ENCODE measurements at regions not wholly inside any gene's neighbourhood (a gene's known extent, or its start where the extent isn't known, plus 50 kb on each side); places are given as distances from the start of the nearest gene placed in this dataset.
"Not testable (repeated sequence)": the region's sequence is repeated elsewhere in the genome, so short reads cannot be mapped to it uniquely, and the experiment has no call there.

GRCh38 chr2:220601674-220602073, 970.4 kb downstream of the EPHA4 start:
- ChIA-PET POLR2A (interaction anchor here (0.7 kb wide), 1 partner anchor 10 kb away, joined by 4 read pairs; no protein-coding TSS in a partner anchor), CTCF (no interaction called here)
- H3K27ac Mint-ChIP-seq: no peak overlapping the region
- H3K9me3 Mint-ChIP-seq (ENCODE audit: low read depth): peaks cover 2% of the 10 kb centered on the region
- H3K4me3 Mint-ChIP-seq: no peak overlapping the region
- DNase-seq (no peak), ATAC-seq (no peak)
- no peaks in the 10 kb centered on the region for H3K36me3 Mint-ChIP-seq (ENCODE audit: low read depth)
- intact Hi-C loops (cut with DNase I, micrococcal nuclease): no loop called here
- H3K27me3 Mint-ChIP-seq: peaks cover 5% of the 10 kb centered on the region
- H3K4me1 Mint-ChIP-seq: no peaks in the 10 kb centered on the region

GRCh38 chr2:220613004-220613403, 959.1 kb downstream of the EPHA4 start:
- CTCF ChIA-PET; H3K4me1 Mint-ChIP-seq; DNase-seq; POLR2A ChIA-PET; ATAC-seq; H3K36me3 Mint-ChIP-seq (ENCODE audit: low read depth); H3K4me3 Mint-ChIP-seq; H3K27me3 Mint-ChIP-seq; H3K9me3 Mint-ChIP-seq (ENCODE audit: low read depth); intact Hi-C loops (cut with DNase I, micrococcal nuclease); H3K27ac Mint-ChIP-seq: not testable (repeated sequence)

DNA sequence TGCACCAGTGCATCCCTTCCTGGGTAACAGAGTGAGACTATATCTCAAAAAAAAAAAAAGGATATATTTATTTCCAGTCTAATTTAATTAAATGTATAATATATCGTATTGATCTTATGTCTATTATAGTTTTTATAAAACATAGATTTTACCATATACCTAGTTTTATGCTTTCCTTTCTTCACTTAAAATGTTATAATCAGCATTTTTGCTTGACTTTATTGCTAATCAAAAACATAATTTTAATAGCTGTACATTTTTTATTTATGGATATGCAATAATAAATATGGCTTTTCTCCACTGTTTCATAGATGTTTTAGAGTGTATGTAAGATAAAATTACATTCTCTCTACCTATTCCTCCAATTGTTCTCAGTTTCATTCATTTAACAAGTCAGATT, 958.0 kb downstream of the EPHA4 start:
- Mint-ChIP-seq H3K9me3 (ENCODE audit: low read depth) (no peaks in the 10 kb centered on the region), H3K4me1 (no peaks in the 10 kb centered on the region), H3K27ac (no peak overlapping the region), H3K4me3 (no peak overlapping the region), H3K36me3 (ENCODE audit: low read depth) (no peaks in the 10 kb centered on the region), H3K27me3 (peaks cover 5% of the 10 kb centered on the region)
- ATAC-seq (no peak), DNase-seq (no peak)
- CTCF ChIA-PET: no interaction called here
- POLR2A ChIA-PET: no interaction called here
- intact Hi-C loops (cut with DNase I, micrococcal nuclease): no loop called here

- Mint-ChIP-seq H3K4me3 (no peak overlapping the region), H3K27ac (no peak overlapping the region), H3K9me3 (ENCODE audit: low read depth) (no peaks in the 10 kb centered on the region), H3K4me1 (no peaks in the 10 kb centered on the region), H3K27me3 (peaks cover 6% of the 10 kb centered on the region), H3K36me3 (ENCODE audit: low read depth) (no peaks in the 10 kb centered on the region)
- no peak for ATAC-seq
- CTCF ChIA-PET: no interaction called here
- DNase-seq: no peak
- POLR2A ChIA-PET: no interaction called here
- intact Hi-C loops (cut with DNase I, micrococcal nuclease): no loop called here
These were observed 952.4 kb downstream of the EPHA4 start for GRCh38 chr2:220619525-220620220.

- intact Hi-C loops (cut with DNase I, micrococcal nuclease): no loop called here
- ChIA-PET POLR2A (no interaction called here), CTCF (no interaction called here)
- ATAC-seq (no peak), DNase-seq (no peak)
- Mint-ChIP-seq H3K4me1 (no peaks in the 10 kb centered on the region), H3K4me3 (no peak overlapping the region), H3K9me3 (ENCODE audit: low read depth) (no peaks in the 10 kb centered on the region), H3K36me3 (ENCODE audit: low read depth) (no peaks in the 10 kb centered on the region), H3K27ac (no peak overlapping the region), H3K27me3 (peaks cover 2% of the 10 kb centered on the region)
These were observed 945.5 kb downstream of the EPHA4 start for GRCh38 chr2:220626603-220627002.

DNA sequence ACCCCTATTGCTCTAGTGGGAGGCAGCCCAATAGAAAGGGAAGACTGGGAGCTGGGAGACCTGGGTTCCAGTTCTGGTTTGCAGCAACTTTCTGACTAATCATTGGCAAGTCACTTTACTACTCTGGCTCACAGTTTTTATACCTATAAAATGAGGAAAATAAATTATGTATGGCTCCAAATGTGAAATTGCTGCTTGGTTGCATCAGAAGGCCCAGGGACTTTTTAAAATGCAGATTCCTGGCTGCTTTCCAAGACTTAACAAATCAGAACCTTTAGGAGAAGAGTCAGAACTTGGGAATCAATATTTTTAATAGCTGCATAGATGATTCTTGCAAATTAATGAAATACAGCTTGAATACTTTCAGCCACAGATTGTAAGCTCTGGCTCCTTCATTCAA, 943.9 kb downstream of the EPHA4 start:
- Mint-ChIP-seq H3K36me3 (ENCODE audit: low read depth) (no peaks in the 10 kb centered on the region), H3K27me3 (peaks cover 2% of the 10 kb centered on the region), H3K27ac (no peak overlapping the region), H3K9me3 (ENCODE audit: low read depth) (no peaks in the 10 kb centered on the region), H3K4me1 (no peaks in the 10 kb centered on the region), H3K4me3 (no peak overlapping the region)
- no peak for ATAC-seq
- no peak for DNase-seq
- ChIA-PET POLR2A (no interaction called here), CTCF (no interaction called here)
- intact Hi-C loops (cut with DNase I, micrococcal nuclease): no loop called here

- H3K27me3 Mint-ChIP-seq: peaks cover 5% of the 10 kb centered on the region
- no peaks in the 10 kb centered on the region for H3K36me3 Mint-ChIP-seq (ENCODE audit: low read depth)
- intact Hi-C loops (cut with DNase I, micrococcal nuclease): no loop called here
- no peak overlapping the region for H3K27ac Mint-ChIP-seq
- no peak for DNase-seq
- H3K9me3 Mint-ChIP-seq (ENCODE audit: low read depth): no peaks in the 10 kb centered on the region
- no peak overlapping the region for H3K4me3 Mint-ChIP-seq
- ATAC-seq: no peak
- H3K4me1 Mint-ChIP-seq: peaks cover 6% of the 10 kb centered on the region
- ChIA-PET CTCF (no interaction called here), POLR2A (no interaction called here)
These were observed 931.0 kb downstream of the EPHA4 start for GRCh38 chr2:220641137-220641536.

DNA sequence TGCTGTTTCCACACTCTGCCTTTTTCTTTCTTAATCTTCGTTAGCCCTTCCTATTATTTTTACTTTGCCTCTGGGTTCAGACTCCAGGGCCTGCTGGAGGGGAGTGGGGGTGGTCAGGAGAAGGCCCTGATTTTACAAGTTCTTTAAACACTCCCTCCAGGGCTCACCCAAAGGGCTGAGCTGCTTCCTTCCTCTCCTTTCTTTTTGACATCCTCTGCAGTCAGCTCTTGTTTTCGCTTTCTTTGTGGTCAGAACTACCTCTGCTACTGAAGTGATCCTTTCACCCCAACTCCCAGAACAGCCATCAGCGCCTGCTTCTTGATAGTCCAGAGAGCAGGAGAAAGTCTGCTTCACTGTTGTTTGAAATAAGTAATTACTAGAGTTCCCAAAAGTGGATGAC, 925.7 kb downstream of the EPHA4 start:
- ATAC-seq (no peak), DNase-seq (no peak)
- CTCF ChIA-PET: no interaction called here
- POLR2A ChIA-PET: no interaction called here
- Mint-ChIP-seq H3K4me1 (peaks cover 4% of the 10 kb centered on the region), H3K27me3 (peaks cover 6% of the 10 kb centered on the region), H3K27ac (no peak overlapping the region), H3K36me3 (ENCODE audit: low read depth) (no peaks in the 10 kb centered on the region), H3K9me3 (ENCODE audit: low read depth) (no peaks in the 10 kb centered on the region), H3K4me3 (no peak overlapping the region)
- intact Hi-C loops (cut with DNase I, micrococcal nuclease): no loop called here

- H3K27me3 Mint-ChIP-seq: peaks cover 8% of the 10 kb centered on the region
- no peaks in the 10 kb centered on the region for H3K36me3 Mint-ChIP-seq (ENCODE audit: low read depth)
- H3K9me3 Mint-ChIP-seq (ENCODE audit: low read depth): no peaks in the 10 kb centered on the region
- CTCF ChIA-PET: no interaction called here
- H3K4me3 Mint-ChIP-seq: no peak overlapping the region
- peaks cover 4% of the 10 kb centered on the region for H3K4me1 Mint-ChIP-seq
- DNase-seq: no peak
- ATAC-seq: no peak
- no peak overlapping the region for H3K27ac Mint-ChIP-seq
- intact Hi-C loops (cut with DNase I, micrococcal nuclease): no loop called here
- POLR2A ChIA-PET: no interaction called here
These were observed 923.5 kb downstream of the EPHA4 start for GRCh38 chr2:220648628-220649027.

GRCh38 chr2:220653776-220654175, 918.3 kb downstream of the EPHA4 start:
- Mint-ChIP-seq H3K9me3 (ENCODE audit: low read depth) (no peaks in the 10 kb centered on the region), H3K36me3 (ENCODE audit: low read depth) (no peaks in the 10 kb centered on the region), H3K27ac (no peak overlapping the region), H3K4me3 (no peak overlapping the region), H3K4me1 (no peaks in the 10 kb centered on the region), H3K27me3 (peaks cover 16% of the 10 kb centered on the region)
- ChIA-PET POLR2A (no interaction called here), CTCF (interaction anchor here (1.5 kb wide), 1 partner anchor 10 kb away, joined by 3 read pairs; no protein-coding TSS in a partner anchor)
- DNase-seq (no peak), ATAC-seq (no peak)
- intact Hi-C loops (cut with DNase I, micrococcal nuclease): no loop called here

DNA sequence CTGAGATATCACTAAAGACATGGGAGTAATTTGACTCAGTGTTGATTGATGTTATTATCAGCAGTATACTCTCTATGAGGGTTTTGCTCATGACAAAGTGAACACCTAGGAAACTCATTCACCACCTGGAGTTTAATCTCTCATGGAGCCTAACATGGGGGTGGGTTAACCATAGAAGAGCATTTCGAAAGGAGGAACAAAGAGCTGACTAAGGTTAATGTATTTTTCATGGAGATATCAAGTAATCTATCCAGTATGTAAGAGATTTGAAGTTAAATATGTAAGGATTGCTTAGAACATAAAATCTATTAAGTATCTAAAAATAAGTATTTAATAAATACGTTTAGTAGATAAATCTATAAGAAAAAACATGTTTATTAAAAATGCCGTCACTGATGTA, 917.8 kb downstream of the EPHA4 start:
- Mint-ChIP-seq H3K36me3 (ENCODE audit: low read depth) (no peaks in the 10 kb centered on the region), H3K27me3 (peaks cover 16% of the 10 kb centered on the region), H3K27ac (no peak overlapping the region), H3K4me3 (no peak overlapping the region), H3K9me3 (ENCODE audit: low read depth) (no peaks in the 10 kb centered on the region), H3K4me1 (no peaks in the 10 kb centered on the region)
- ChIA-PET CTCF (interaction anchor here (1.5 kb wide), 1 partner anchor 9 kb away, joined by 3 read pairs; no protein-coding TSS in a partner anchor), POLR2A (no interaction called here)
- ATAC-seq (no peak), DNase-seq (no peak)
- intact Hi-C loops (cut with DNase I, micrococcal nuclease): no loop called here

GRCh38 chr2:220660277-220661145, 911.6 kb downstream of the EPHA4 start:
- DNase-seq (no peak), ATAC-seq (no peak)
- H3K9me3 Mint-ChIP-seq (ENCODE audit: low read depth): no peaks in the 10 kb centered on the region
- ChIA-PET POLR2A (no interaction called here), CTCF (no interaction called here)
- H3K36me3 Mint-ChIP-seq (ENCODE audit: low read depth): no peaks in the 10 kb centered on the region
- no peak overlapping the region for H3K27ac Mint-ChIP-seq
- no peak overlapping the region for H3K4me3 Mint-ChIP-seq
- intact Hi-C loops (cut with DNase I, micrococcal nuclease): no loop called here
- H3K27me3 Mint-ChIP-seq: peaks cover 11% of the 10 kb centered on the region
- H3K4me1 Mint-ChIP-seq: no peaks in the 10 kb centered on the region
